ENCODE measurements at regions not wholly inside any gene's neighbourhood (a gene's known extent, or its start where the extent isn't known, plus 50 kb on each side); places are given as distances from the start of the nearest gene placed in this dataset.

GRCh38 chr2:142605421-142605820 lies 272.0 kb upstream of the KYNU start:
- TF ChIP-seq POLR2A (IDR thresholded peaks at IDR 0.05; ENCODE audit: low read length), result no peak
- no peak for TF ChIP-seq GATA1 (IDR thresholded peaks at IDR 0.05; ENCODE audit: low read depth, low read length)
- DNase-seq, result no peak

DNA sequence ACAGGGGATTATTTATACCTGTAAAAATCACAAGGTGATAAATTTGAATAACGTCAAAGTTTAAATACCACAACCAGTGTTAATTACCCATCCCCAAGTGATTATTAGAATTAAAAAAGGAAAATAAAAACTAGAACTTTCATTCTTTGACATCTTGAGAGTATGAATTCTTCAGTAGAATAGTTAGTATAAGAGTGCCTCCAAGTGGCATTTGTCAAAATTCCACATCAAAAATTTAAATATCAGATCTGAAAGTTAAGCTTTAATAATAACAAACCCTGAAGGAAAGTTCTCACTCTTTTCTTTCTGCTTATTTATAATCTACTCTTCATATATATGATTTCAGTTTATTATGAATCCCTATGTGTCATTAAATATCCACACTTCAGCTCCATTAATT lies 273.7 kb upstream of the KYNU start:
- TF ChIP-seq POLR2A (IDR thresholded peaks at IDR 0.05; ENCODE audit: low read length) (no peak), GATA1 (IDR thresholded peaks at IDR 0.05; ENCODE audit: low read depth, low read length) (no peak)

DNA sequence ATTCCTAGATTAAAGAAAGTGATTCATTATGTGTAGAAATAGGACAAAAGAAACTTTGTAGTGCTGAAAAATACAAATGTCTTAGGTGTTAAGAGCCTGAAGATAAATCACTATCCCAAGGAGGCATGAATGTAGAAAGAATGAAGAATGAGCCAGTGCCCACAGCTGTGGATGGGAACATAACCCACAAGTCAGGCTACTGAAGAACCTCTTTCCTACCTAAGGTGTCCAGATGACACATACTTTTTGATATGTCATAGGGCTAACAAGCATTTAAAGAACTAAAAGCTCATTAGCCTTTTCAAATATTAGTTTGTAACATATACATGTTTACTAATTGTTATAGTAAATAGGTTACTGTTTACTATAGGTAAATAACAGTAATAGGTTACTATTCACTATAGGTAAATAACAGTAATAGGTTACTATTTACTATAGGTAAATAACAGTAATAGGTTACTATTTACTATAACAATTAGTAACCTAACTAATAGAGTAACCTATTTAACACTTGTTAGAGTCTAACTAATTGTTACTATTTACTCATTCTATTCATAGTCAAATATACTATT lies 275.0 kb upstream of the KYNU start:
- DNase-seq, result no peak
- TF ChIP-seq POLR2A (IDR thresholded peaks at IDR 0.05; ENCODE audit: low read length), result no peak
- TF ChIP-seq GATA1 (IDR thresholded peaks at IDR 0.05; ENCODE audit: low read depth, low read length), result no peak

More for the DNA sequence above, 273.7 kb upstream of the KYNU start:
- DNase-seq, result no peak

GRCh38 chr2:142601794-142602193 lies 275.7 kb upstream of the KYNU start:
- TF ChIP-seq GATA1 (IDR thresholded peaks at IDR 0.05; ENCODE audit: low read depth, low read length) (no peak), POLR2A (IDR thresholded peaks at IDR 0.05; ENCODE audit: low read length) (no peak)
- no peak for DNase-seq

DNA sequence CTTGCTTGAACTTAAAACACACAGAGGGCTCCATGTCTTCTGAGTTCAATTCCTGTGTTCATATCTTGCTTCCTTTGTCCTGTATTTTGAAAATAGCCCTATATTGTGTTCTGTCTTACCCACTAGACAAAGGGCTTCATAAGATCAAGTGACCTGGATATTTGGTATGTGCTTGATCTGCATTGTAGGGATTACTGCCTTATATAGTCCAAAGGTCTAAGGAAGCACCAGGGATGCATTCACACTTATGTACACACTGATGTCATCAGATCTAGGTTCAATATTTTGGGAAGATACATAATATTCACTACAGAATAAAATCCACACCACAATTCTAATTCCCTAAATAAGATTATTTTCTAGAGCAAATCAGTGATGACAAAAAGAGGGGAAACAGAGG lies 278.0 kb upstream of the KYNU start:
- DNase-seq, result no peak
- TF ChIP-seq GATA1 (IDR thresholded peaks at IDR 0.05; ENCODE audit: low read depth, low read length) (no peak), POLR2A (IDR thresholded peaks at IDR 0.05; ENCODE audit: low read length) (no peak)

DNA sequence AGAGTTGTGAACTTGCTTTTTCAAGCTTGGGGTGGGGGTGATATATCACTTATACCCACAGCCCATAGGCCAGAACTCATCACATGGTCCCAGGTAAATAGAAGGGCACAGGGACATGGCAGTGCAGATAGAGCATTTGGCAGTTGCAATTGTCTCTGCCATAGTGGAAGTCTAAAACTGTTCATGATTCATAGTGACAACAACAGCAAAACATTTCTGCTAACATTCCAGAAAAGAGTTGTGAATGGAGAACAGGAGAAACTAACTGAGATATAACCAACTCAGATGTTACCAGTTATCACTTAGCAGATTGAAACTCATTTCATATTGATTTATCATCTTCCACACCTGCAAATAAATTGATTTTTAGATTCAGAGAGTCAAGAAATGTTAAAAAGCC lies 278.6 kb upstream of the KYNU start:
- no peak for TF ChIP-seq GATA1 (IDR thresholded peaks at IDR 0.05; ENCODE audit: low read depth, low read length)
- no peak for TF ChIP-seq POLR2A (IDR thresholded peaks at IDR 0.05; ENCODE audit: low read length)
- DNase-seq, result no peak

- TF ChIP-seq GATA1 (IDR thresholded peaks at IDR 0.05; ENCODE audit: low read depth, low read length), result no peak
- TF ChIP-seq POLR2A (IDR thresholded peaks at IDR 0.05; ENCODE audit: low read length), result no peak
Observed at GRCh38 chr2:142596334-142597088, 281.0 kb upstream of the KYNU start.

GRCh38 chr2:142594935-142595334 lies 282.5 kb upstream of the KYNU start:
- TF ChIP-seq GATA1 (IDR thresholded peaks at IDR 0.05; ENCODE audit: low read depth, low read length) (no peak), POLR2A (IDR thresholded peaks at IDR 0.05; ENCODE audit: low read length) (no peak)
- DNase-seq, result no peak

More at GRCh38 chr2:142596334-142597088, 281.0 kb upstream of the KYNU start:
- no peak for DNase-seq

DNA sequence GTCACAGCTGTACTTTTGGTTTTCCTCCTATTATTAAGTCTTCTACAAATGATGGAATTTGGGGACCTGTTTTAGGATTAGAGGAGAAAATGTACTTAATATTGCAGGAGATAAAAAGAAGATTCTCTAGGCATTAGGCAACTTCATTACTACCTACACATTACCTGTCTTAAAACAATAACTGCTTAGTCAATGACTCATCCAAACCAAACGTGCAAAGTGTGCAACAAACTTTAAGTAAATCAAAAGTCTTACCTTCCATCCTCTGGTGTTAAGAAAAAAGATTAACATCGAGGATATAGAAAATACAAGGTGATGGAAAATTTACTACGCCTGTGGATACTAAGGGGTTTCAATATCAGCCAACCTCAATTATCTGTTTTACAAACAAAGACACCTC lies 285.3 kb upstream of the KYNU start:
- DNase-seq, result no peak
- TF ChIP-seq GATA1 (IDR thresholded peaks at IDR 0.05; ENCODE audit: low read depth, low read length) (no peak), POLR2A (IDR thresholded peaks at IDR 0.05; ENCODE audit: low read length) (no peak)

DNA sequence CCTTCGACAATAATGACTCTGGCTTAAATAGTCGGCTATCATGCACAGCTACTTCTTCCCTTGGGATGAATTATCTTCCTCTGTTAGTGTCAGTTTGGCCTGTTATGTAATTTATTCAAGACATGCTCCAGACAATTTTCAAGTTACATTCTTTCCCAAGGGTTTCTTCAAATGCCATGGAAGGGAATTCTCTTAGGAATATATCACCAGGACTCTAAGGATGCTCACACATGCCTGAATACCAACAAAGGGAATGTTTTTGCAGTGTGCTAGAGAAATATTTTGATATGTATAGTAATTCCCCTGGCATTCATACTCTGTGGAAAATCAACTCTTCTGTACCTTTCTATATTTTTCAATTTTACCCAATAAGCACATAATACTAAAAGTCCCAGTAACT lies 286.0 kb upstream of the KYNU start:
- TF ChIP-seq GATA1 (IDR thresholded peaks at IDR 0.05; ENCODE audit: low read depth, low read length), result no peak
- TF ChIP-seq POLR2A (IDR thresholded peaks at IDR 0.05; ENCODE audit: low read length), result no peak
- DNase-seq, result no peak

DNA sequence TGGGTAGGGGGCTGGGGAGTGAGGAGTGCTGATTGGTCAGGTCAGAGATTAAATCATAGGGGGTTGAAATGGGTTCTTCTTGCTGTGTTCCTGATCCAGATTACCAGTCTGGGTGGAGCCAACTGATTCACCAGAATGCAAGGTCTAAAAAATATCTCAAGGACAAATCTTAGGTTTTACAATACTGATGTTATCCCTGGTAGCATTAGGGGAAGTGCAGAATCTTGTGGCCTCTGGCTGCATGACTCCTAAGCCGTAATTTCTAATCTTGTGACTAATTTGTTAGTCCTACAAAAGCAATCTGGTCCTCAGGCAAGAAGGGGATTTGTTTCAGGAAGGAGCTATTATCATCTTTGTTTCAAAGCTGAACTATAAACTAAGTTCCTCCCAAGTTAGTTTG lies 289.2 kb upstream of the KYNU start:
- DNase-seq, result no peak
- no peak for TF ChIP-seq GATA1 (IDR thresholded peaks at IDR 0.05; ENCODE audit: low read depth, low read length)
- TF ChIP-seq POLR2A (IDR thresholded peaks at IDR 0.05; ENCODE audit: low read length), result no peak

GRCh38 chr2:142586693-142587580 lies 290.5 kb upstream of the KYNU start:
- TF ChIP-seq GATA1 (IDR thresholded peaks at IDR 0.05; ENCODE audit: low read depth, low read length), result no peak
- TF ChIP-seq POLR2A (IDR thresholded peaks at IDR 0.05; ENCODE audit: low read length), result no peak

GRCh38 chr2:142585785-142586184 lies 291.7 kb upstream of the KYNU start:
- no peak for DNase-seq
- TF ChIP-seq POLR2A (IDR thresholded peaks at IDR 0.05; ENCODE audit: low read length) (no peak), GATA1 (IDR thresholded peaks at IDR 0.05; ENCODE audit: low read depth, low read length) (no peak)

More at GRCh38 chr2:142586693-142587580, 290.5 kb upstream of the KYNU start:
- DNase-seq, result no peak

GRCh38 chr2:142582317-142582716 lies 295.1 kb upstream of the KYNU start:
- TF ChIP-seq GATA1 (IDR thresholded peaks at IDR 0.05; ENCODE audit: low read depth, low read length) (no peak), POLR2A (IDR thresholded peaks at IDR 0.05; ENCODE audit: low read length) (no peak)
- DNase-seq, result no peak
